ENCODE measurements at regions not wholly inside any gene's neighbourhood (a gene's known extent, or its start where the extent isn't known, plus 50 kb on each side); places are given as distances from the start of the nearest gene placed in this dataset.
A peak's percentile ranks its signal among the peaks of the same experiment; 100 is the strongest.
"Not testable (repeated sequence)": the region's sequence is repeated elsewhere in the genome, so short reads cannot be mapped to it uniquely, and the experiment has no call there.

DNA sequence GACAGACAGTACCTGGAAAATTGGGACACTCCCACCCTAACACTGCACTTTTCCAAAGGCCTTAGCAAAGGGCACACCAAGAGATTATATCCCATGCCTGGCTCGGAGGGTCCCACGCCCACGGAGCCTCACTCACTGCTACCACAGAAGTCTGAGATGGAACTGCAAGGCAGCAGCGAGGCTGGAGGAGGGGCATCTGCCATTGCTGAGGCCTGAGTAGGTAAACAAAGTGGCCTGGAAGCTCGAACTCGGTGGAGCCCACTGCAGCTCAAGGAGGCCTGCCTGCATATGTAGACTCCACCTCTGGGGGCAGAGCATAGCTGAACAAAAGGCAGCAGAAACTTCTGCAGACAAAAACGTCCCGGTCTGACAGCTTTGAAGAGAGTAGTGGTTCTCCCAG, 931.6 kb upstream of the MDGA2 start:
- DNase-seq (ENCODE audit: low read depth): not testable (repeated sequence)

DNA sequence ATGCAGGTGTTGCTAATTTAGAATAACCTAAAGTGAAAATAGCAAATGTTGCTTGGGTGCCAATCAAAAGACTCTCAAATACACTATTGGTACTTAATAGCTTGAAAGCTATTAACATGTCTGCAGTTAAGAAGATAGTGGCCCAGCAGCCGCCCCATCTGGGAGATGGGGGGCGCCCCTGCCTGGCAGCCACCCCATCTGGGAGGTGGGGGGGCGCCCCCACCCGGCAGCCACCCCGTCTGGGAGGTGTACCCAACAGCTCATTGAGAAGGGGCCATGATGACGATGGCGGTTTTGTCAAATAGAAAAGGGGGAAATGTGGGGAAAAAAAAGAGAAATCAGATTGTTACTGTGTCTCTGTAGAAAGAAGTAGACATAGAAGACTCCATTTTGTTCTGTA, 923.1 kb upstream of the MDGA2 start:
- no peak for DNase-seq (ENCODE audit: low read depth)

DNA sequence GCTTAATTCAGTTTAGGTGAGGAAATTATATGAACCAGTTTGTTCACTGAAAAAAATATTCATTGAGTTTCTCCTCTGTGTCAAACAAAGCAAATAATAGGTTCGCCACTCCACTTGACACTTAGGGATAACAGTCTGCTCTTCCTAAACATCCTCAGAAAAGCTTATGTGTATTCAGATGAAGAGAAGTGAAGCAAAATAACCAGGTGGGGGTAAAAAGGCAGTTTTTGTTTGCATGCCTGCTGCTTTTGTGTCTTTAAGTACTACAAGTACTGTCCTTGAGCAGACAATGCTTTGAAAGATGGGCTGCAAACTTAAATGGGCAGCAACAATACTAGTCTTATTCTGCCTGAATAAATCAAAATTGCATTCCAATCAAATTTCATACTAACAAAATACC, 910.7 kb upstream of the MDGA2 start:
- no peak for DNase-seq (ENCODE audit: low read depth)

DNA sequence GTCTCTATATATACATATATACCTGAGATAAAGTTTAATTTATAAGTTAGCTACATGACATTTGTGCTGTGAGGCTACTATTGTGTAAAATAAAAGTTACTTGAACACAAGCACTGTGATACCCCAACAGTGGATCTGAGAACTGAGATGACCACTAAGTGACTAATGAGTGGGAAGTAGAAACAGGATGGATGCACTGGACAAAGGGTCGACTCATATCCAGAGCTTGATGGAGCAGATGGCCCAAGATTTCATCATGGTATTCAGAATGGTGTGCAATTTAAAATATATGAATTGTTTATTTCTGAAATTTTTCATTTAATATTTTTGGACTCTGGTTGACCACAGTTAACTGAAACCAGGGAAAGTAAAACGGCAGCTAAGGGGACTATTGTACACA, 908.6 kb upstream of the MDGA2 start:
- peak; percentile 85 for DNase-seq (ENCODE audit: low read depth)

DNA sequence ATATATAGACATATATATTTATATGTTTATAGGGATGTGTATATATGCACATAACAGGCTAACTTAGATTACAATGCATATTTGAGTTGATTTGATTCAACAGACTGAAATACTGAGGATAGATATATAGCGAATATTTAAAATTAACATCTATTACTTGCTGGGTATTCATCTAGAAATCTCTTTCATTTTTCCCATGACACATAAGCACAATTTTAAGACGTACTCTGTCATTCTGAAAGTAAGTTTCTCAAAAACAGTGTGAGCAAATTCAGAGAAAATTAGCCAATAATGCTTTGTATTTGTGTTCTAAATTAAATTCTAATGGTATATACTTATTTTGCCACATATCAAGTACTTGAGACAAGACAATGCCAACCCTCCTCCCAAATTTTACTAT, 907.5 kb upstream of the MDGA2 start:
- DNase-seq (ENCODE audit: low read depth): no peak

DNA sequence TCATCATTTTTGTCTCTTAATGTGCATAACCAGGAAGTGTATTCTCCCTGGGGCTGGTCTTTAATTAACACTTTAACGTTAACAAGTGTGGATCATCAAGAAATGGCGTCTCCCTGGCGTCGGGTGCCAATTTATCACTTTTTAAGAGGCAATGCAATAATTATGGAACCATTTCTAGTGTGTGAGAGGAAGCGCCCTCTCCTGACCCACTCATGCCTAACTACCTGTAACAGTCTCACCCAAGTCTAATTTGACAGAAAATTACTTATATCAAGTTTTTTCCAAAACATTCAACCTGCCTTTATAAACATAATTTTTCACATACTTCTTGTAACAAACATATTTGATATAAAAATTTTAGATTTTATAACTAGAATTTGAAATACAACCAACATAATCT, 905.3 kb upstream of the MDGA2 start:
- DNase-seq (ENCODE audit: low read depth): no peak

DNA sequence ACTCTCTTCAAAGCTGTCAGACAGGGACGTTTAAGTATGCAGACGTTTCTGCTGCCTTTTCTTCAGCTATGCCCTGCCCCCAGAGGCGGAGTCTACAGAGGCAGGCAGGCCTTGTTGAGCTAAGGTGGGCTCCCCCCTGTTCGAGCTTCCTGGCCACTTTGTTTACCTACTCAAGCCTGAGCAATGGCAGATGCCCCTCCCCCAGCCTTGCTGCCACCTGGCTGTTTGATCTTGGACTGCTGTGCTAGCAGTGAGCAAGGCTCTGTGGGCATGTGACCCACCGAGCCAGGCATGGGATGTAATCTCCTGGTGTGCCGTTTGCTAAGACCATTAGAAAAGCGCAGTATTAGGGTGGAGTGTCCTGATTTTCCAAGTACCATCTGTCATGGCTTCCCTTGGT, 900.4 kb upstream of the MDGA2 start:
- DNase-seq (ENCODE audit: low read depth): no peak

DNA sequence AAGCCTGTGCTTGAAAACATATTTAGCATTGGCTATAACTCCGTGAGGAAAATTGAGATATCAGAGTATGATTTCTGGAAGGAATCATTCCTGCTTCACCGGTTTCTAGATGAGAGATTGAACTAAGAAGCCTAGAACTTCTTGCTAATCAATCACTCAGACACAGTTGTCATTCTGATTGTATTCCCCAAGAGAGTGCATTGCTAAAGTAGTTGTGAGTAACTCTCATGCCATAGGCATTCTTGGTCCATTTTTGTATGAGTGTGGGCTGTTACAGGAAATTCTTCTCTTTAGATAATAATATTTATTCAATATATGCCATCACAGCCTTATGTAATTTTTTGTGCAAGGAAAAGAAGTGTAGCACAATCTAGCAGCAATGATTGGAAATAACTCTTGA, 893.3 kb upstream of the MDGA2 start:
- no peak for DNase-seq (ENCODE audit: low read depth)

DNA sequence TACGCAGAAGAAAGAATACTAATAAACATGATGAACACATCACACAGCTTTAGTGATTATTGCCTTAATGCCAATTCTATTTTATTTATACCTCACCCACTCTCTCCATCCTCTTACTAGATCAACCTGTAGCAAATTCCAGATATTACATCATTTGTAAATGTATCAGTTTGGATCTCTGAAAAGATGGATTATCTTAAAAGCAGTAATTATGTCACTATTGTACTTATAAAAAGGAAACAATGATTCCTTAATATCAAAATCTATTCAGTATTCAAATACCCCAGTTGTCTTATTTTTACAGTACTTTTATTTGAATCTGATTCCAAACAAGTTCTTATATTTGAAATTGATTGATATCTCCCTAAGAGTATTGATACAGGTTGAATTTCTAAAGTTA, 892.8 kb upstream of the MDGA2 start:
- DNase-seq (ENCODE audit: low read depth): no peak

DNA sequence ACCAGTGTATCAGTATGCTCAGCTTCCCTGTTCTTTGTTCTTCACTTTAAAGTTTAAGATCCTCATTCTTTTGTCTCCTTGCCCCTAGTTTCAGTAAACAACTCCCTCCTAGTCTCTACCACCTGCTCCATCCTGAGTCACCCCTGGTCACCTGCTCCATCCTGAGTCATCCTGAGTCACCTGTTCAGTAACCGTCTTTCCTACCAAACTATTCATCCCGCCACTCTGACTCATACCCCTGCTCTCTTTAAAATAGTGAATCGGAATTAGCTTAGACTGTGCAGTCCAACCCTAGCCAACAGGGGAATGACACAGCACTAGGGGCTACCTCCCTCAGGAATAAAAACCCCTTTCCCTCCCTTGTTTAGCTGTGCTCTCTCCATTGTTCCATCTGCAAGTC, 888.1 kb upstream of the MDGA2 start:
- DNase-seq (ENCODE audit: low read depth): peak; percentile 95

DNA sequence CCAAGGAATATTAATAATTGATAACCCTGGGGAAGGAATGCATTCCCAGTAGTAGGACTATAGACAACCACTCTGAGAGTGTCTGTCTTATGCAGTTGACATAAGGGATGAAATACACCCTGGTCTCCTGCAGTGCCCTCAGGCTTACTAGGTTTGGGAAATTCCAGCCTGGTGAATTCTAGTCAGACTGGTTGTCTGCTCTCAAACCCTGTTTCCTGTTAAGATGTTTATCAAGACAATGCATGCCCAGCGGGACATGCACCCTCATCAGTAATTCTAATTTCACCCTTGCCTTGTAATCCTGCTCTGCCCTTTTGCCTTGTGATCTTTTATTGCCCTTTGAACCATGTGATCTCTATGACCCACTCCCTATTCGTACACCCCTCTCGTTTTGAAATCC, 886.0 kb upstream of the MDGA2 start:
- DNase-seq (ENCODE audit: low read depth): not testable (repeated sequence)

DNA sequence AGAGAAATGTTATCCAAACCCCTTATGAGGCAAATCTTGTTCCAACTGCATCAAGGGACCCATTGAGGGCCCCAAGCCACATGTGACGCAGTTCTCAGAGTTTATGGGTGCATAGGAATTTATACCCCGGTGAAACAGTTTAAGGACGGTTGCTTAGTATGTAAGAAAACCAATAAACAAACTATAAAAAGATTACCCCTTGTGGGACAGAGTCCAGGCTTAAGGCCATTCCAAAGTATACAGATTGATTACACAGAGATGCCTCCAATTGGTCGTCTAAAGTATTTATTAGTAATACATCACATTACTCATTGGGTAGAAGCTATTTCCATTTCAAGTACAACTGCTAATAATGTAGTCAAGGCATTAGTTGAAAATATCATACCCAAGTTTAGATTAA, 885.0 kb upstream of the MDGA2 start:
- no peak for DNase-seq (ENCODE audit: low read depth)

DNA sequence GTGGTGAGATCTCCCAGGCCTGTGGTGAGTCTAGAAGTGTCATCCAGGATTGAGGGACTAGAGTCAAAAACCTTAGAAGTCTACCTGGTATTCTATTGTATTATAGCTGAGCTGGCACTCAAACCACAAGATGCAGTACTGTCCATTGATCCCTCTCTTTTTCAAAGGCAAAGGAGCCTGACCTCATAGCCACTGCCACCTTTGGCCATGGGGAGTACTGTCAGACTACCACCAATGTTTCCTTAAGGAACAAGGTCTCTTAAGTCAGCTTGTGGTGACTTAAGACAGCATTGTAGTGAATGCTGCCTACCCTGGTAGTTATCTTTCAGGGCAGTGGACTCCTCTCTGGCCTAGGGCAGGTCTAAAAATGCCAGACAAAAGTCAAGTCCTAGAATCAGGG, 878.0 kb upstream of the MDGA2 start:
- DNase-seq (ENCODE audit: low read depth): no peak

DNA sequence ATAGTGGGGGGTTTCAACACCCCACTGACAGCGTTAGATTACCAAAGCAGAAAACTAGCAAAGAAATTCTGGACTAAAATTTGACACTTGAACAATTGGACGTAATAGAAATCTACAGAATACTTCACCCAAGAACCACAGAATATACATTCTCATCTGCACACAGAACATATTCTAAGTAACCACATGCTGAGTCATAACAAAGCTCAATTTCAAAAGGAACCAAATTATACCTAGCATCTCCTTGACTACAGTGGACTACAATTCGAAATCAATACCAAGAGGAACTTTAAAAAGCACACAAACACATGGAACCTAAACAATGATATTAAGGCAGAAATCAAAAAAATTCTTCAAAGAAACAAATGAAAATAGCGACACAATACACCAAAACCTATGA, 871.6 kb upstream of the MDGA2 start:
- DNase-seq (ENCODE audit: low read depth): peak; percentile 44

DNA sequence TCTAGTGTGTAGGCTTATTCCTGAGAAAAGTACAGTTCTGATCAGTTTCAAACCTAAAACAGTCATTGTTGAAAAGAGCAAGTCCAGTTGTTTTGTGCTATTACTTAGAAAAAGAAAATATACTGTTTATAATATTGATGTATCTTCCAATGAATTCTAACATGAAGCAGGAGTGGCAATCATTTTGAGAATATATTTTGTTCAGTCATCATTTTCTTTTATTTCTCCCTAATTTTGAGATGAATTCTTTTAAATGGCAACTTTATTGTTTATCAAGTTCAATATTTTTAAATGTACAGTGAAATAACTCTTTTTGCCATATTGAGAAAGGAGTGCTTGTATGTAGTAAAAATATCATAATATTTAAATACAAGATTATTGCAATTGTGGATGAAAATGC, 862.2 kb upstream of the MDGA2 start:
- DNase-seq (ENCODE audit: low read depth): no peak

DNA sequence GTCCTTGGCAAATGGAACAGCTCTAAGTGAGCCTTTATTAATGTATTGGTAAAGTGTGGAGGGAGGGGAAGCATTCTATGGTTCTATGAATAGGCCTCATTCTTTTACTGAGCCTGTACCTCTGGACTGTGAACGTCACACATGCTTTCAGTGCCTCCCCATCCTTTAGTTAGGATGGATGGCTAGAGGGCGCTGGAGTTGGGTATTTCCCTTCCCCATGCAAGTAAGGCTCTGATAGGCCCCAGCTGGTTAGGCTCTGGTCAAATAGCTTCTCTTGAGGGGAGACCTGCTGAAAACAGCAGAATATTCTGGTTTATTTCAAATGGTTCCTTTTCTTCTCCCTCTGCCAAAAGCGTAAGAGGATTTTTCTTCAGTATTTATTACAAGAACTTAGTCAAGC, 860.9 kb upstream of the MDGA2 start:
- peak; percentile 16 for DNase-seq (ENCODE audit: low read depth)

DNA sequence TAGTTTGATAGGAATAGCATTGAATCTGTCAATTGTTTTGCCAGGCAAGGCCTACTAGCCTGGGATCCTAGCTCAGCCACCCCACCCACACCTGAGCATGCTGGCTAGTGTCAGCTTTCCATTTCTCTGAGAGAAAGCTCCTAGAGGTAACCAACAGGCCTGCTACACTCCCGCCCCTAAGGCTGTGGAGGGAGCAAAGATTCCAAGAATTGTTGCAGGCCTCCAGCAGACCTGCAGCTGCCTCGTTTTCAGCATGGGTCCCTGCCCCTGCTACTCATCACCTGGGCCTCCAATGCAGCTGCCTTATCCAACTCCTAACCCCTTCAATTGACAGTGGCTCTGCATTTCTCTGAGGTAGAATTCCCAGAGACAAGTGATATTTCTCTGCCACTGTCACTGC, 852.4 kb upstream of the MDGA2 start:
- DNase-seq (ENCODE audit: low read depth): no peak

DNA sequence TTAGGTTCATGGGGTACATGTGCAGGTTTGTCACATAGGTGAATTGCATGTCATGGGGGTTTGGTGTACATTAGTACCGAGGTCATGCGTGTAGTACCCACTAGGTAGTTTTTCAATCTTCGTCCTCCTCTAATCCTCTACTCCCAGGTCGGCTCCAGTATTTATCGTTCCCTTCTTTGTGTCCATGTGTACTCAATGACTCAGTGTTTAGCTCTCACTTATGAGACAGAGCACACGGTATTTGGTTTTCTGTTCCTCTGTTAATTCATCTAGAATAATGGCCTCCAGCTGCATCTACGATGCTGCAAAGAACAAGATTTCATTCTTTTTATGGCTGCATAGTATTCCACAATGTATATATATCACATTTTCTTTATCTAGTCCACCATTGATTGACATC, 850.9 kb upstream of the MDGA2 start:
- DNase-seq (ENCODE audit: low read depth): no peak

DNA sequence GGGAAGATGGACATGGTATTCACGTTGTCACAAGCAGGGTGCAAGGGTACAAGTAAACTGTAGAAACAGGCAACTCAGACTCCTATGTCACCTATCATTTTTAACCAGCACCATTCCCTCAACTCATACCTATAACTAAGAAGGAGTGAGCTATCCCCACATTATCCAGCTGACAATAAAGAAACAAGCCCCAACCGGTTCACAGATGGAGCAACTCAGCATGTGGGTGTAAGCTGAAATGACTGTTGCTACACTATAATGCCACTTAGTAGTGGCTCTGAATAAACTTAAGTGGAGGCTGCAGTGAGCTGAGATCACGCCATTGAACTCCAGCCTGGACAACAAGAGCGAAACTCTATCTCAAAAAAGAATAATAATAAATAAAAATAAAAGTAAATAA, 829.5 kb upstream of the MDGA2 start:
- no peak for DNase-seq (ENCODE audit: low read depth)

DNA sequence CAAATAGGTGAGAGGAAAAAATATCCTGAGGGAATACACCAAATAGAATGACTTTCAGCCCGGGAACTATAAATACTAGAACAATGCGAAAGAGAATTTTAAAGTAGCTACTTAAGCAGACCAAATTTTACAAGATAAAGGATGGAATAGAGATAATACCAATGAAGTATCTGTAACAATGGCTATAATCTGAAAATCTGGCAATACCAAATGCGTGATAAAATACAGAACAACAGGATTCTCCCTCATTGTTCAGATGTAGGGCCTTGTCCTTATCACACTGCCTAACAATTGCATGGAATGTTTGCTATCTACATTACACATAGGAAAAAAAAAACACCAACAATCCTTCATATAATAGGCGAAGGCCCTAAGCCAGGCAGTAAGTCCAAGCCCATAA, 815.4 kb upstream of the MDGA2 start:
- DNase-seq (ENCODE audit: low read depth): no peak

DNA sequence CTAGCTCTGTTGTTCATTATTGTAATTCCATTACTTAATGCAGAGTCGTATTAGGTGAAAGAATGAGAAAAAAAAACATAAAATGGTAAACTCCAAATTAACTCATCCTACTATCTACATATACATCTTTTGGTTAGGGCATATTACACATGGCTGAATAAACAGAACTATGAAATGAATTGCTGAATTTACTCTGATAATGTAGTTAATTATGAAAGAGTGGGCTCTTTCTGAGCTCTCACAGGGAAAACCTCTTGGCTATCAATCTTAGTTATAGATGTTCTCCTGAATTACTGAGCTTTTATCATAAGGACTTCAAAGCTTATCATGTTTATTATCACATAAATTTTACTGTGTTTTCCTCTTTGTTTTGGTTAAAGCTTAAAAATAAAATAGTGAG, 798.5 kb upstream of the MDGA2 start:
- no peak for DNase-seq (ENCODE audit: low read depth)

DNA sequence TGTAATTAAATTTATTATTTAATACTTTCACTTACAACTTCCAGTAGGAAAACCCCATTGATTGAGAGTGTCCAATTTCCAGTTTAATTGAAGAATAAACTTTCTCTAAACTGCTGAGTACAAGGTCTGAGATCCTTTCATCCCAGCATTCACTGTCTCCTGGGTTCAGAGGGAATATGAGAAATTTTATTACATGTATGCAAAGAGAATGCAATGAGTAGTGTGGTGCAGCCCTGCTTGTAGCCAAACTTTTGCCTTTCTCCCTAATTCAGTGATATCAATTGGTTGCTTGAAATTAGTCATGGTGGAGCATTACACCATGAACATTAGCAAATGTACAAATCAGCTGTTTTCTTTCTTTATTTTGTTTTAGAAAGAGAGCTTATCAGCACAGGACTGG, 780.6 kb upstream of the MDGA2 start:
- no peak for DNase-seq (ENCODE audit: low read depth)

DNA sequence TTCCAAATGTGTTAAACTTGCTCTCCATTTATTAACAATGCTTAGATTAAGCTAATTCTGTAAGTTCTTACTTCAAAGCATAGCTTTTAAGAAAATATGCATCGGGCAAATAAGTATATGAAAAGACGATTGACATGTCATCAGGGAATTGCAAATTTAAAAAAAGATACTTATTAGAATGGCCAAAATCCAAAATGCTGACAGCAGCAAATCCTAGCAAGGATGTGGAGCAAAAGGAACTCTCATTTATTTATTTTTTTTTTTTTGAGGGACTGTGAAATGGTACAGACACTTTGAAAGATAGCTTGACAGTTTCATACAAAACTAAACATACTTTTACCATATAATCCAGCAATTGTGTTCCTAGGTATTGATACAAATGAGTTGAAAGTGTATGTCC, 779.5 kb upstream of the MDGA2 start:
- no peak for DNase-seq (ENCODE audit: low read depth)

DNA sequence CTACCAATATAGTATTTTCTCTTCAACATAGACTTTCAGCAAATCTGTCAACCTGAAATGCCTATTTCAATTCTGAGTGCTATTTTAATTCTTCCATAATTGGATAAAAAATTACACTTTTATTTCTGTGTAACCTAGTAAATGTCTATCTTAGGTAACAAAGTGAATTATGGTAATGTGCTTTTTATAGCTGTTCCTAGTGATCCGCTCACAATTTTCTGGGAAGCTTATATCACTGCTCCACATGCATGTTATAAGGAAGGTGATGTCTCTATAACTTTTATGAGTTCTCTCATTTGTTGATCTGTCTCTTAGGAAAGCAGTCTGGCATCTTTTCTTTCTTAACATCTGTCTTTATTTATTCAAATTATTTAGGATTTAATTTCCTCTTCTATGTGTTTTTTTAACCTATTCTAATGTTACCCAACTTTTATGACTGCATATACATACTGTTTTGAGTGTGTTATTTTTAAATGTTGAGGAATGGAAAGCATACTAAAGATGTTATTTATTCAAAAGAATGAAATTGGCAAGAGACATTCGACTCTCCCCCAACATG, 777.1 kb upstream of the MDGA2 start:
- no peak for DNase-seq (ENCODE audit: low read depth)

DNA sequence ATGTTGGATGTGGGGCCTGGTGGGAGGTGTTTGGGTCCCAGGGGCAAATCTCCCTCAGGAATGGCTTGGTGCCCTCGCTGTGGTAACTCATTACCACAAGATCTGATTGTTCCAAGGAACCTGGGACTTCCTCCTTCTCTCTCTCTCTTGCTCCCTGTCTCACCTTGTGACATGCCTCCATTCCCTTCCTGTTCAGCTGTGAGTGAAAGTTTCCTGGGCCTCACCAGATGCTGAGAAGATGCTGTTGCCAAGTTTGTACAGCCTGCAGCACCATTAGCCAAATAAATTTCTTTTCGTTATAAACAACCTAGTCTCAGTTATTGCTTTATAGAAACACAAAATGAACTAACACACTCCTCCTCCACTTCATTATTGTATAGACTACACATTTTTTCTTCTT, 759.8 kb upstream of the MDGA2 start:
- no peak for DNase-seq (ENCODE audit: low read depth)
